ENCODE measurements at regions not wholly inside any gene's neighbourhood (a gene's known extent, or its start where the extent isn't known, plus 50 kb on each side); places are given as distances from the start of the nearest gene placed in this dataset.

GRCh38 chr15:34700891-34701427, 53.8 kb downstream of the GJD2 start:
- Histone ChIP-seq H3K4me3 (replicated peaks in 1 of 3; ENCODE audit: insufficient read depth in 1 of 3, low read depth in 1 of 3, low read length in 3 of 3) (no peak overlapping the region), H3K79me2 (ENCODE audit: control insufficient read depth, insufficient read depth, low read length) (no peaks in the 10 kb centered on the region), H3K9me1 (replicated peaks; ENCODE audit: control insufficient read depth, extremely low read depth, insufficient read depth, low read length) (no peaks in the 10 kb centered on the region), H4K20me1 (replicated peaks; ENCODE audit: control insufficient read depth, extremely low read depth, insufficient read depth, low read length) (no peaks in the 10 kb centered on the region), H2AFZ (ENCODE audit: low read depth, low read length) (no peak overlapping the region), H3K9ac (replicated peaks; ENCODE audit: extremely low read depth, insufficient read depth, low read length) (no peak overlapping the region), H3K9me3 (replicated peaks; ENCODE audit: control insufficient read depth, insufficient read depth, low read length) (no peaks in the 10 kb centered on the region), H3K4me2 (ENCODE audit: insufficient read depth, low read length) (no peak overlapping the region), H3K27ac (ENCODE audit: insufficient read depth, low read depth, low read length) (no peak overlapping the region), H3K27me3 (ENCODE audit: control insufficient read depth in 2 of 2, insufficient read depth in 2 of 2, low read length in 2 of 2) (no peaks in the 10 kb centered on the region), H3K4me1 (ENCODE audit: control insufficient read depth, extremely low read depth, insufficient read depth, low read length) (peaks cover 7% of the 10 kb centered on the region), H3K36me3 (ENCODE audit: control insufficient read depth in 2 of 2, extremely low read depth in 1 of 2, insufficient read depth in 2 of 2, low read length in 2 of 2) (no peaks in the 10 kb centered on the region)
- intact Hi-C loops (cut with micrococcal nuclease) (loop anchor here (2.0 to 10.0 kb wide), 2 partner anchors 18 to 154 kb away; no protein-coding TSS in a partner anchor), dilution Hi-C loops (cut with MboI; ENCODE audit: extremely low pct_ligation_motif_present, low sequenced_read_pairs) (no loop called here)
- DNase-seq (ENCODE audit: low read depth, low spot score) (no peak), FAIRE-seq (no peak)
- CTCF ChIA-PET: interaction anchor here (2.5 kb wide), 1 partner anchor 219 kb away, joined by 7 read pairs; no protein-coding TSS in a partner anchor
- TF ChIP-seq CTCF (IDR thresholded peaks at IDR 0.05; ENCODE audit: extremely low read depth in 1 of 2, insufficient read depth in 1 of 2, low read depth in 1 of 2, low read length in 2 of 2): no peak
- no peak for TF ChIP-seq GATA2 (IDR thresholded peaks at IDR 0.05; ENCODE audit: insufficient read depth, insufficient read length, low read depth, low read length)
- TF ChIP-seq FOS (IDR thresholded peaks at IDR 0.05; ENCODE audit: borderline replicate concordance, insufficient read depth, low read length): no peak
- no peak for TF ChIP-seq POLR2A (IDR thresholded peaks at IDR 0.05; ENCODE audit: low read depth, low read length)
- TF ChIP-seq POLR2AphosphoS5 (IDR thresholded peaks at IDR 0.05; ENCODE audit: insufficient read depth, low read depth, low read length): no peak
- no peak for TF ChIP-seq JUN (IDR thresholded peaks at IDR 0.05; ENCODE audit: borderline replicate concordance, insufficient read depth, insufficient read length, low read depth)
- TF ChIP-seq EZH2 (IDR thresholded peaks at IDR 0.05; ENCODE audit: borderline replicate concordance, low read depth, low read length, severe bottlenecking): no peak
- TF ChIP-seq, protein P1, sequence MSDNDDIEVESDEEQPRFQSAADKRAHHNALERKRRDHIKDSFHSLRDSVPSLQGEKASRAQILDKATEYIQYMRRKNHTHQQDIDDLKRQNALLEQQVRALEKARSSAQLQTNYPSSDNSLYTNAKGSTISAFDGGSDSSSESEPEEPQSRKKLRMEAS (IDR thresholded peaks at IDR 0.05; ENCODE audit: insufficient read depth, insufficient read length): no peak
- no peak for TF ChIP-seq MYC (IDR thresholded peaks at IDR 0.05; ENCODE audit: low read depth, low read length)
- no TSS peak for BruUV-seq (replicated peaks)
- POLR2A ChIA-PET: no interaction called here
